Retinal pigment epithelial cell (primary cell): ENCODE measurements at regions not wholly inside any gene's neighbourhood (a gene's known extent, or its start where the extent isn't known, plus 50 kb on each side); places are given as distances from the start of the nearest gene placed in this dataset.
A peak's percentile ranks its signal among the peaks of the same experiment; 100 is the strongest.

Experiments
- DNase-seq: peaks from one replicate; pipeline ENCODE4 v3.0.0-alpha.2; 2010; ENCODE audit warnings: low read depth
- H3K4me3 ChIP-seq: 2 replicates; pipeline ENCODE4 v1.5.1; 2011; ENCODE audit warnings: mild to moderate bottlenecking, low read length, control low read depth, moderate library complexity
- TF ChIP-seq, protein P1 (sequence below): conservative IDR thresholded peaks from 2 replicates; pipeline ENCODE4 v1.5.1; 2011; ENCODE audit warnings: low read depth, low read length, control low read depth, inconsistent platforms

DNA sequence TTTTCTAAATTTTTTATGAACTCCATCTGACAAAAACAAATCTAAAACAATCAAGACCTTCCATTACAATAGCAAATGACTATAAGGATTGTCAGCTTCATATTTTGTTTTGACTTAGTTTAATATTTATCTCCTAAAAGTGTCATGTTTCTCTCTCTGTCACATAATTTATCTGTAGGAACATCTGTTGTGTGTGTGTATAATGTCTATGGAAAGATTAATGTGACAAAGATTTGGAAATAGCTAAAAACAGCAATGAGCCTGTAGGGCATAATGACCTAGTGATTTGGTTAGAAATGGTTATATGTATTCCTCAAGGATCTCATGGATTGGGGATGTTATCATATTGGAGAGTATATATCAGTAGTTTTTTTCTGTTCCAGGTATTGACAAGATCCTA, 69.6 kb upstream of the MDFIC start:
- no peak for DNase-seq
- TF ChIP-seq, protein P1, sequence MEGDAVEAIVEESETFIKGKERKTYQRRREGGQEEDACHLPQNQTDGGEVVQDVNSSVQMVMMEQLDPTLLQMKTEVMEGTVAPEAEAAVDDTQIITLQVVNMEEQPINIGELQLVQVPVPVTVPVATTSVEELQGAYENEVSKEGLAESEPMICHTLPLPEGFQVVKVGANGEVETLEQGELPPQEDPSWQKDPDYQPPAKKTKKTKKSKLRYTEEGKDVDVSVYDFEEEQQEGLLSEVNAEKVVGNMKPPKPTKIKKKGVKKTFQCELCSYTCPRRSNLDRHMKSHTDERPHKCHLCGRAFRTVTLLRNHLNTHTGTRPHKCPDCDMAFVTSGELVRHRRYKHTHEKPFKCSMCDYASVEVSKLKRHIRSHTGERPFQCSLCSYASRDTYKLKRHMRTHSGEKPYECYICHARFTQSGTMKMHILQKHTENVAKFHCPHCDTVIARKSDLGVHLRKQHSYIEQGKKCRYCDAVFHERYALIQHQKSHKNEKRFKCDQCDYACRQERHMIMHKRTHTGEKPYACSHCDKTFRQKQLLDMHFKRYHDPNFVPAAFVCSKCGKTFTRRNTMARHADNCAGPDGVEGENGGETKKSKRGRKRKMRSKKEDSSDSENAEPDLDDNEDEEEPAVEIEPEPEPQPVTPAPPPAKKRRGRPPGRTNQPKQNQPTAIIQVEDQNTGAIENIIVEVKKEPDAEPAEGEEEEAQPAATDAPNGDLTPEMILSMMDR = no peak
- no peak overlapping the region for H3K4me3 ChIP-seq

DNA sequence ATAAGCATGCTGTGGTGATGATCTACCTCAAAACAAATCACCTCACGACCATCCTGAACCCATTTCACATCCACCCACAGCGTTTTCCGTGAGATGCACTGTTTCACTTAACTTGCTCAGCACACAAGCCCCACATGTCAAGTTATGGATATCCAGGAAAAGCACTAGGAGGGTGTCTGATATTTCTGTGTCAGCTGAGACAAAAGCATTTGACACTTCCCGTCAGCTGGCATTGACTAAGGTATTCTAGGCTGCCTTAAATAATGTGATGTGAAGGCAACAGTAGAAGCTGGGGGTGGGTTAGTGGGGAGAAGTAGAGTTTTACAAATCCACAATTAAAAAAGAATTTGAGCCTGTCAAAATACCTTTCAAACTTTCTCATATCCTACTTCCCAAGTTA, 68.7 kb upstream of the MDFIC start:
- TF ChIP-seq, protein P1 = no peak
- DNase-seq = no peak
- no peak overlapping the region for H3K4me3 ChIP-seq

DNA sequence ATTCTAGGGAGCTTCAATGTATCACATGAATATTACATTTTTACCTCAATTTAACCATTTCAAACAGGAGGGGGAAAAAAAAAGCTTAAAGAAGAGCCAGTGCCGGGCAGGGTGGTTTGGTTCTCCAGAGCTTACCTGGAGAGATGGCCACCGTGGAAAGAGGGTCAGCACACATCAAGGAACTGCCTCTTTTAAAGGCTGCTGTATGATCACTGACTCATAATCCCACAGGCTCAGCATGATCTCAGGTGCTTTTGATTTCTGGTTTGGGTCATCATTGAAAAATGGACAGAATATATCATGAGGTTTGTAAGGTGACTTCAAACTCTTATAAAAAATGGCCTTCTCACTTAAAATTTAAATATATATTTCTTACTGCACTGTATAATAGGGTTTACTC, 67.5 kb upstream of the MDFIC start:
- H3K4me3 ChIP-seq = no peak overlapping the region
- TF ChIP-seq, protein P1 = no peak
- DNase-seq = no peak

DNA sequence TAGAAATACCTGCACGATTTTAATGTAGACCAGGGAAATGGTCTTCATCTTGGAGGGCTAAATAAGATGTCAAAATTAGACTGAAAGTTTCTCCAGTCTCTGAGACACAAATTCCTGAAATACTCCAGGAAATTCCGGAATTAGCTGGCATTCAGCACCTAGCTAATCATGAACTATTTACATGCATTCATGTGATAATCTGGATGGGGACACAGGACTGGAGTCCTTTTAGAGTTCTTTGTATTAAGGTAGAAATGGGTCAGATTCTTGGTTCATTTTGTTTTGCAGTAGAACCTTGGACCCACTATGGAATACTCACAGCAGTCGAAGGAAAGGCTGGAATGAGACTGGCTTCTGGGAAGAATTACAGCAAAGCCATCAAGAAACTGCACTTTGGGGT, 65.3 kb upstream of the MDFIC start:
- peak; percentile 46 for DNase-seq
- TF ChIP-seq, protein P1 = no peak
- H3K4me3 ChIP-seq = no peak overlapping the region

DNA sequence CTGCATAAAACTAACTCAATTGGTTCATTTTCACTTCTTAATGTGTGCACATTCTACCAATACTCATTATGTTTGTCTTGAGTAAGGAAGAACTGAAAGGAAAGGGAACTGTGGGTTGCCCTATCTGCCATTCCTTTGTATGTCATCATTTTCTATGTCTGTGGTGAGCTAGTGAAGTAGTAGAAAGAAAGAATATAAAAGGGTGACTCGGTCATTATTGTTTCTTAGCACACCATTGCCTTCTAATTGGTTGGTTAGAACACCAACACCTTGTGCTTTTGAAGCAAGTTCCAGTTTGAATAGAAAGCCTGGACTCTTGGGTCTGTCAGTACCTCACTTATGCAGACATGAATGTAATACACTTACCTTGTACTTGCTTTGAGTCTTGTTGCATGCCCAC, 64.3 kb upstream of the MDFIC start:
- no peak for DNase-seq
- TF ChIP-seq, protein P1 = no peak
- H3K4me3 ChIP-seq = no peak overlapping the region

DNA sequence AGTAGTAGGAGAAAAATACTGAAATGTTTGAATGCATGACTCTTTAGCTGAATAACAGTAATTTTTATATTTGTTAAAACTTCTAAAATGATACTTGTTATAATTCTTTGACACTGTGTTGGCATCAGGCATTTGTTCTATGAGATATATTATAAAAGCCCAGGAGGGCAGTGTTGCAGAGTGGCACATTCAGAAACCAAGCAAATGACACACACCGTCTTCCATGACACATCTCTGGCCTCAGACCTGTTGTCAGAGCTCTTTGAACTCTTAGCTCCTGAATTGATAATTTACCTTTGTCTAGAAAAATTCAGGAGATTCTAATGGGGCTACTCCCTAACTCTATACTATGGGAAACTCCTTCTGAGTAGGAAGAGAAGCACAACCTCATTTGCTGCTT, 62.4 kb upstream of the MDFIC start:
- DNase-seq = no peak
- TF ChIP-seq, protein P1 = no peak
- no peak overlapping the region for H3K4me3 ChIP-seq

DNA sequence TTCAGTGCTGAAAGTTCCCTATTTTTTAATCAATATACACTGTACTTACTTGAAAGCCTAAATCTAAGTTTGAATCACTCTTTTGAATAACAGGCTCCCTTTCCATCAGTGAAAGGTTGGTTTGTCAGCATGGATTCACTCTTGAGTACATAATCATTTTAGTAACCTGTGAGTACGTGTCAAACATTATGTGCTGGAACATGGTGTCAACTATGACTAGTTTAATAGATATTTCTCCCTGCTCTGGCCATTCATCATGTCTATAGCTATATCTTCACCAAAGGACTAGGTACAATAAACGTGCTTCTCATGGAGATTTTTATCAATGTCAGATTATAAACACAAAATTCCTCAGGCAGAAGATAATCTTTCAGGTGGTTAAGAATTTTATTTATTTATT, 61.7 kb upstream of the MDFIC start:
- no peak overlapping the region for H3K4me3 ChIP-seq
- TF ChIP-seq, protein P1 = no peak
- no peak for DNase-seq
